ENCODE measurements at regions not wholly inside any gene's neighbourhood (a gene's known extent, or its start where the extent isn't known, plus 50 kb on each side); places are given as distances from the start of the nearest gene placed in this dataset.
"Not testable (repeated sequence)": the region's sequence is repeated elsewhere in the genome, so short reads cannot be mapped to it uniquely, and the experiment has no call there.

GRCh38 chr7:65145008-65145407, 138.5 kb upstream of the ERV3-1 start:
- DNase-seq = not testable (repeated sequence)

DNA sequence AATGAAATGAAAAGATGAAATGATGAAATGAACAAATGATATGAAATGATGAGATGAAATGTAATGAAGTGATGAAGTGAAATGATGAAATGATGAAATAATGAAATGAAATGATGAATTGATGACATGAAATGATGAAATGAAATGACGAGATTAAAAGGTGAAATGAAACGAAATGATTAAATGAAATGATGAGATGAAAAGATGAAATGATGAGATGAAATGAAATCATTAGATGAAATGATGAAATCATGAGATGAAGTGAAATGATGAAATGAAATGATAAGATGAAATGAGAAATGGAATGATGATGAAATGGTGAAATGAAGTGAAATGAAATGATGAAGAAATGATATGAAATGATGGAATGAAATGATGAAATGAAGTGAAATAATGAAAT, 138.1 kb upstream of the ERV3-1 start:
- DNase-seq = not testable (repeated sequence)

DNA sequence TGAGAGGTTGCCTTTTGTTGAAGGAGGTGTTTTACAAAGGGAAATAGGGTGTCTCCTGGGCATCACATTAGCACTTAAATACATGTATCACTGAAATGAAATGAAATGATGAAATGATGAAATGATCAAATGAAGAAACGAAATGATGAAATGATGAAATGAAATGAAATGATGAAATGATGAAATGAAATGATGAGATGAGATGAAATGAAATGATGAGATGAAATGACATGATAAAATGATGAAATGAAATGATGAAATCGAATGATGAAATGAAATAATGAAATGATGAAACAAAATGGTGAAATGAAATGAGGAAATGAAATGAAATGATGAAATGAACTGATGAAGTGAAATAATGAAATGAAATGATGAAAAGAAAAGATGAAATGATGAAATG, 137.6 kb upstream of the ERV3-1 start:
- not testable (repeated sequence) for DNase-seq

- DNase-seq = not testable (repeated sequence)
These were observed 135.4 kb upstream of the ERV3-1 start for GRCh38 chr7:65141894-65142293.

GRCh38 chr7:65141405-65141778, 134.9 kb upstream of the ERV3-1 start:
- not testable (repeated sequence) for DNase-seq

DNA sequence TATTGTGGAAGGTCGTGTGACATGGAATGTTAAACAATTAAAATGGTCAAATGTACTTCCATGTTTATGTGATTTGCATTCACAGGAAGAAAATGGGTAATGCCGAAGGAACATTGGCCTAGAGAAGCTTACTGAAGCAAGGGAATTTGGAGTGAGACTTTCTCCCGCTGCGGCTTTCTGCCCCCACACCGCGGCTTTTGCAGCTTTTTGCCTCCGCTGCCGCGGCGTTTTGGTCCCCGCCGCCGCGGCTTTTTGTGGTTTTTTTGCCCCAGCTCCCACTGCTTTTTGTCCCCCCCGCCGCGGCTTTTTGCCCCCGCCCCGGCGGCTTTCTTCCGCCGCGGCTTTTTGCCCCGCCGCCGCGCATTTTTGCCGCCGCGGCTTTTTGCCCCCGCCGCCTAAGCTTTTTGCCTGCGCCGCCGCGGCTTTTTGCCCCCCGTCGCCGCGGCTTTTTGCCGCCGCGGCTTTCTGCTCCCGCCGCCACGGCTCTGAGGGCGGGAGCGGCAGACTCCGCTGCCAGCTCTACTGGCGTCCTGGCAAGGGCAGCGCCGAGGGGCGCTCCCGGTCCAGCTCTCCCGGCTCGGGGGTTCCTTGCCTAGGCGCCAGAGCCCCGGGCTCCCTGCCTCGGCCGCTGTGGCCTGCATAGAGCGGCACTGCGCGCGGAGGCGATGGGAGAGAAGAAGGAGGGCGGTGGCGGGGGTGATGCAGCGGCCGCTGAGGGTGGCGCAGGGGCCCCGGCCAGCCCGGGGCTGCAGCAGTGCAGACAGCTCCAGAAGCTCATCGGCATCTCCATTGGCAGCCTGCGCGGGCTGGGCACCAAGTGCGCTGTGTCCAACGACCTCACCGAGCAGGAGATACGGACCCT, 134.3 kb upstream of the ERV3-1 start:
- not testable (repeated sequence) for DNase-seq

DNA sequence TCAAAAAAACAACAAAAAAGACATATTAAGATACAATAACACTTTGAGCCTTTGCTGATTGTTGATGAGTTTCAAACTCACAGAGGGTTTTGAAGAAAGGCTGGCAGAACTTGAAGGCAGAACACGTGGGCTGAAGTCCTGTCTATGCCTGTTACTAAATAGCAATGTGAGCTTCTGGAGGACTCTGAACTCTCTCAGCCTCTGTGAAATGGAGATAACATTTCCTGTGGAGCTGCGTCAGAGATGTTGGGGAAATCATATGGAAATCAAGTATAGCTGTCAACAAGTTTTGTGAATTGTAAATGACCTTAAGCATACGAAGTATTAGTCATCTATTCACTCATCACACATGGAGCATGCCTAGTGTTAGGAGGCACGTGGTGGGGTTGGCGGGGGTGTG, 130.4 kb upstream of the ERV3-1 start:
- not testable (repeated sequence) for DNase-seq

GRCh38 chr7:65133087-65133486, 126.6 kb upstream of the ERV3-1 start:
- DNase-seq = not testable (repeated sequence)

DNA sequence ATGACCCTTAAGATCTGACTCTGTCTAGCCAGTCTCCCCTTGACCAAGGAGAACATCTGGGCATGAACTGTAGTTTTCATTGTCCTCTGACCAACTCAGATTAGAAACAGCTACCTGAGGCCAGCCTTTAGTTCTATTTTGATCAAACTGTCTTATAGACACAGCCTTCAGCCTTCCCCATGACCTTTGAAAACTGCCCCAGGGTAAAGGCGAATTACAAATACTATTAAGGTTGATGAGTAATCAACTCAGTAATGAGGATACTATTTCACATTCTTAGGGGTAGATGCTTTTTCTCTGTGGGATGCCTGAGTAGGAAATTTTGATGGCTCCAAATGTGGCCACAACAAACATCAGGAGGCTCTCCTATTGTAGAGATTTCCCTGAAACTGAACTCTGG, 125.8 kb upstream of the ERV3-1 start:
- not testable (repeated sequence) for DNase-seq

DNA sequence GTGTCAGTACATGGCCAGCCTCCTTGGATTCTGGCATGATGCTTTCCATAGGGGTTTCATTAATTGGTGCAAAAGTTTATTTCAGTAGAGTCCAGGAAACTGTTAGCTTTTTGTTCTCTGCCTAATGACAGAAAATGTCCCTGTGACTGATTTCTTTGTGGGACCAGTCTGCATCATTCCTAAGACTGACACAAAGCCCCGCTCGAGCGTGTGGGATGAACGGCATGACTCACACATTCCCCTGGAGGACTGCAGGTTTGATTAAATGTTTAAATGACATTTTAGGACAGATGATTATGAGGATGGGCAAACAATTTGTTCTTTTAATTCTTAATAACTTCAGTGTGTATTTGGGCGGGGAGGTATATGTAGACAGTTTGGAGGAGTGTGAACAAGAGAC, 120.9 kb upstream of the ERV3-1 start:
- DNase-seq = not testable (repeated sequence)

DNA sequence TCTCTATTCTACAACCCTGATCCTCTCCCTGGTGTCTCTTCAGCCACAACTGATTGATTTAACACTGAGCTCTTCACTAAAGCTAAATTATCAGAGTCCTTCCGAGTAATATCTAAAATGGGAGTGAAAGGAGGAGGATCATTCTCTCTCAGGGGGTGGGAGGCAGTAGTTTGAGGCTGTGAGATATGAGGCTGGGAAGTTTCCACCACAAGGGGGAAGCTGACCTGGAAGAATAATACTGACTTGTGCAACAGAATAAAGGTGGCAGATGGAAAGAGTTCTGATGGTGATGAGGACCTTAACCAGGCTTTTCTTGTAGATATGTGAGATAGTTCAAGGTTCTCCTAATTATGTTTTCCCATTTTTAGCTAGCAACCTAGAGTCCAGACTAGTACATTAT, 118.1 kb upstream of the ERV3-1 start:
- DNase-seq = not testable (repeated sequence)

GRCh38 chr7:65105650-65106203, 99.2 kb upstream of the ERV3-1 start:
- DNase-seq = not testable (repeated sequence)

DNA sequence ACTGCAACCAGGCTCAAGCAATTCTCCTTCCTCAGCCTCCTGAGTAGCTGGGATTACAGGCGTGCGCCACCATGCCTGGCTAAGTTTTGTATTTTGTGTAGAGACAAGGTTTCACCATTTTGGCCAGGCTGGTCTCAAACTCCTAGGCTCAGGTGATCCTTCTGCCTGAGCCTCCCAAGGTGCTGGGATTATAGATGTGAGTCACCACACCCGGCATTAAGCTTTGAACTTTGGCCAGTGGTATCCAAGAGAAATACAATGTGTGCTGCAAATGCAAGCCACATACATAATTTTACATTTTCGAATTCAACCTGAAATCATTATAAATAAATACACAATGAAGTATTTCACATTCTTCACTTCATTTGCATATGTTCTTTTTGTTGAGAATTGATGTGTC, 94.0 kb upstream of the ERV3-1 start:
- not testable (repeated sequence) for DNase-seq

DNA sequence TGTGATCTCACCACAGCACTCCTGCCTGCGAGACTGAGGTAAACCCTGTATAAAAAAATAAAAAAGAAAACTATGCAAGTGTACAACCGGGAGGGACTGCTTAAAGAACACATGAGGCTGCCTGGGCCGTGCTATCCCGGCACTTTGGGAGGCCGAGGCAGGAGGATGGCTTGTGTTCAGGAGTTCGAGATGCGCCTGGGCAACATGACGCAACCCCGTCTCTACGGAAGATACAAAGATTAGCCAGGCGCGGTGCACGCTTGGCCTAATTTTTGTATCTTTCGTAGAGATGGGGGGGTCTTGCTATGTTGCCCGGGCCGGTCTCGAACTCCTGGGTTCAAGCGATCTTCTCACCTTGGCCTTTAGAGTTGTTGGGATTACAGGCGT, 75.2 kb upstream of the ERV3-1 start:
- DNase-seq = not testable (repeated sequence)

DNA sequence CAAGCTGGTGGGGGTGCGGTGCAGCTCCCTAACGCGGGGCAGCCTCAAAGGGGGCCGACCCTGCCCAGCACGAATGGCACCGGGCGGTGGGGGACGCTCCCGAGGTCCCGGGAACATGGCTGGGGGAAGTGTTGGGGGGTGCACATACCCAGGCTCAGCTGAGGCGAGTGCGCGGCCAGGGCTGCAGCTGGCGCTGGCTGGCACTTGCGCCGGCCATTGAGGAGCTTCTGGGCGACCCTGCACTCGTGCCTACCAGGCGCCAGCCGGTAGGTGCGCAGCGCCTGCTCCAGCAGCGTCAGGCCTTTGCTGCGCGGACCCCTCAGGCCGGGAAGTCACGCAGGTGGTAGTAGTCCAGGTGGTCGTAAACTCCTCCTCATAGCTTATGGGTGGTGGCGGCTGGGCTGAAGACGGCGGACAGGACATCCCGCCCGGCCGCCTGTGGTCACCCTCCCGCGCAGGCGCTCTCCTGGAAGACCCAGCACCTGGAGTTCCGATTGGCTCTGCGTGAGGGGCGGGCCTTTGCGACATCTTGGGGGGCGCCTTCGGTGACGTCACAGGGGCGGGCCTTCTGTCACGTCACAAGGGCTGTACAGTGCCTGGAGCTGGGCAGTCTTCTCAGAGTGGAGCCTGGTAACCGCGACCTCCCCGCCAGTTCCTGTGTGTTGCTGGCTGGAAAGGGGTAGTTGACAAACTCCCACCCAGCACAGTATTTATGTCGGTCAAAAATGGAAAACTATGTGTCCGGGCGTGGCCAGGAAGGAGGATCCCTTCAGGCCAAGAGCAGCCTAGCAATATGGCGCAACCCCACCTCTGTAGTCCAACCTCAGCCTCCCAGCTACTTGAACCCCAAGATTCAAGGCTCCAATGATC, 74.5 kb upstream of the ERV3-1 start:
- DNase-seq = peak; percentile 96

- DNase-seq = not testable (repeated sequence)
These were observed 68.5 kb upstream of the ERV3-1 start for GRCh38 chr7:65074959-65075358.

DNA sequence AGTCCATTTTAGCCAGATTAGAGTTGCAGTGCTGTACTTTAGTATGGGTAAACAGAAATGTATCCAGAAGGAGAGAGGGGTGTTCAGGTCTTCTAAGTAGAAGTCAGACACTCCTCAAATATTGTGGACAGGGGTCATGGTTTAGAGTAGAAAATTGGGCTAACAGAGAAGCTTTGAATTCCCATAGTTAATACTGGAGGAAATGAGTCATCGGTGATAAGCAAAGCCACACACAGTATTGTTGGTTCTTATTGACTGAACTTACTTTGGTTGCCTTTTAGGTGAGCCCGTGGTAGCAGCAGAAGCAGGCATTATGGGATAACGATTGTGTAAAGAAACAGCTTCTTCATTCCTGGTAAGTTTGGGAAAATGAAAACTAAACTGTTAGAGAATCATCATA, 66.7 kb upstream of the ERV3-1 start:
- DNase-seq = not testable (repeated sequence)

DNA sequence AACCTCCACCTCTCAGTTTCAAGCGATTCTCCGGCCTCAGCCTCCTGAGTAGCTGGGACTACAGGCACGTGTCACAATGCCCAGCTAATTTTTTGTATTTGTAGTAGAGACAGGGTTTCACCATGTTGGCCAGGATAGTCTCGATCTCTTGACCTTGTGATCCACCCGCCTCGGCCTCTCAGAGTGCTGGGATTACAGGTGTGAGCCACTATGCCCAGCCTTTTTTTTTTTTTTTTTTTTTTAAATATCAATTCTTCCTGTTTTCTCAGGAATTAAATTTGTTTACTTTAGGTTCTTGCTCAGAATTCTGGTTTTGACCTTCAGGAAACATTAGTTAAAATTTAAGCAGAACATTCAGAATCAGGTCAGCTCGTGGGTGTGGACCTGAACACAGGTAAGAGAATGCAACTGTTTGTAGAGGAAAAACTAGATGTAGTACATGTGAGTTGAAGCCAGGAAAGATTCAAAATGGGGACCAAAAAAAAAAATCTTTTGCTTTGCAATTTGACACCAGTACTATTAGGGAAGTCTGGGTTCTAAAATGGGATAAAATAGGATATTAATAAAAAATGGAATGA, 65.5 kb upstream of the ERV3-1 start:
- DNase-seq = not testable (repeated sequence)

DNA sequence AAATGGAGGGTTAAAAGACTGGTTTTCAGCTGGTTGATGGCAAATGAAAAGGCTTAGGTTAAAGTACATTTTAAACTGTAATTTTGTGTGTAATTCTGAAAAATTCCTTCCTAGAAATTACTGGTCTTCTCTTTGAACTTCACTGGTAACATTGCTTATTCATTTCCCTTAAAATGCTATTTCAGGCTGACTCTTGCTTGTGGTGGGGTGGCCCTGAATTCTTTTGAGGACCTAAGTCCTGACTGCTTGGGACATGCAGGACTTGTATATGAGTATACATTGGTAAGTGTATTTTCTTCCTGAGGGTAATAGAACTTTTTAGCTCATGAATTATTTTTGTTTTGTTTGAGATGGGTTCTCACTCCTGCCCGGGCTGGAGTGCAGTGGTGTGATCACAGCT, 63.0 kb upstream of the ERV3-1 start:
- not testable (repeated sequence) for DNase-seq

DNA sequence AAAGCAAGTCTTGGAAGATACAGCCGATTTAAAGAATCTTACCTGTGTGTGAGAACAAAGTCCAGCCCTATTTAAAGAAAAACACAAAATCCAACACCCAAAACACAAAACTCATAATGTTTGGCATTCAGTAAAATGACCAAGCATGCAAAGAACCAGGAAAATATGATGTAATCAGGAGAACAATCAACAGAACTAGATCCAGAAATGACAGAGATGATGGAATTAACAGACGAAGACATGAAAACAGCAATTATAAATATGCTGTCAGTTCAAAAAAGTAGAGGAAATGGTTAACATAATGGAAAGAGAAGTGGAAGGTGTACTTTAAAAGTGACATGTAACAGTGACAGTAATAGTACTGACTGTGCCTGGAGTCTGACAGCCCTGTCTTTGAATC, 56.1 kb upstream of the ERV3-1 start:
- DNase-seq = not testable (repeated sequence)

- not testable (repeated sequence) for DNase-seq
These were observed 52.8 kb upstream of the ERV3-1 start for GRCh38 chr7:65059247-65059646.

Measured in activated CD8-positive, alpha-beta memory T cell treated with anti-CD3 and anti-CD28 coated beads, Interleukin-2, amount 50 U/mL, for 4 hours (primary cell).